Panc1 (cell line): ENCODE measurements at regions not wholly inside any gene's neighbourhood (a gene's known extent, or its start where the extent isn't known, plus 50 kb on each side); places are given as distances from the start of the nearest gene placed in this dataset.

Source experiments
- ATAC-seq: fragments of 200-7000 bp; cut with Tn5 transposase; 2 replicates; pipeline ENCODE4 v1.9.1; 2020; ENCODE audit warnings: mild to moderate bottlenecking, moderate library complexity
- BruUV-seq: library from RNA; stranded (reverse); fragments of 400-500 nt; replicated peaks from 2 replicates; lab custom pipeline; 2021; lab: Mats Ljungman, UMichigan
- CTCF ChIA-PET: fragments of 300-600 bp; sonication (Branson Sonifier 250); formaldehyde crosslinking; loops from one replicate; lab custom pipeline; 2022; ENCODE audit warnings: antibody characterized with exemption; lab: Charles Lee
- POLR2A ChIA-PET: fragments of 300-600 bp; sonication (Branson Sonifier 250); formaldehyde crosslinking; loops from one replicate; lab custom pipeline; 2022; ENCODE audit warnings: antibody characterized with exemption; lab: Charles Lee
- DNase-seq: peaks from one replicate; pipeline ENCODE4 v3.0.0-alpha.2; 2010; ENCODE audit warnings: low read depth, low spot score
- H3K27ac ChIP-seq: 2 replicates; pipeline ENCODE4 v1.5.1; 2011; ENCODE audit warnings: mild to moderate bottlenecking, low read length, inconsistent platforms
- H3K27me3 ChIP-seq: fragments of 200-500 bp; sonication (Bioruptor generic); 2 replicates; pipeline ENCODE4 v1.6.0; 2014; ENCODE audit warnings: low read length, inconsistent platforms; ENCODE audit not compliant: control insufficient read depth, insufficient read depth
- H3K36me3 ChIP-seq: fragments of 200-500 bp; sonication (Bioruptor generic); 2 replicates; pipeline ENCODE4 v1.5.1; 2014; ENCODE audit warnings: inconsistent platforms, mild to moderate bottlenecking, low read length, moderate library complexity; ENCODE audit not compliant: control insufficient read depth, insufficient read depth
- H3K4me1 ChIP-seq: 2 replicates; pipeline ENCODE4 v1.5.1; 2011; ENCODE audit warnings: inconsistent platforms, mild to moderate bottlenecking, low read length, moderate library complexity; ENCODE audit not compliant: control insufficient read depth, insufficient read depth
- H3K4me3 ChIP-seq, 2 experiments: 2 replicates each; pipeline ENCODE4 v1.5.1; 2011 to 2012; ENCODE audit warnings: low read depth in 2 of 2, low read length in 2 of 2, mild to moderate bottlenecking in 2 of 2, inconsistent platforms in 1 of 2, moderate library complexity in 1 of 2
- H3K9me3 ChIP-seq: fragments of 200-500 bp; sonication (Bioruptor generic); 2 replicates; pipeline ENCODE4 v1.5.1; 2014; ENCODE audit warnings: low read depth, mild to moderate bottlenecking, inconsistent platforms, low read length, moderate library complexity; ENCODE audit not compliant: control insufficient read depth, insufficient read depth
- CTCF ChIP-seq: fragments of 450-650 bp; IDR thresholded peaks from 2 replicates; pipeline ENCODE4 v1.5.1; 2017; ENCODE audit warnings: mild to moderate bottlenecking
- POLR2AphosphoS5 ChIP-seq: IDR thresholded peaks from 2 replicates; pipeline ENCODE4 v1.6.1; 2012; ENCODE audit warnings: mild to moderate bottlenecking, low read depth, low read length, moderate library complexity
- REST ChIP-seq, 2 experiments: IDR thresholded peaks; 2 replicates each; pipeline ENCODE4 v1.6.1; 2011 to 2012; ENCODE audit warnings: low read depth in 2 of 2, control low read depth in 1 of 2, low read length in 1 of 2, mild to moderate bottlenecking in 1 of 2, moderate library complexity in 1 of 2; ENCODE audit not compliant: insufficient read depth in 1 of 2
- SIN3A ChIP-seq: IDR thresholded peaks from 2 replicates; pipeline ENCODE4 v1.6.1; 2012; ENCODE audit warnings: low read depth, mild to moderate bottlenecking, low read length, moderate library complexity, borderline replicate concordance; ENCODE audit not compliant: insufficient read depth
- TCF7L2 ChIP-seq: IDR thresholded peaks from 2 replicates; pipeline ENCODE4 v1.6.1; 2011; ENCODE audit warnings: mild to moderate bottlenecking, low read depth, low read length, inconsistent platforms
- in situ Hi-C: cut with HindIII; loops from 2 replicates; pipeline ENCODE4 v1.10.0; 2016; ENCODE audit warnings: low sequenced_read_pairs, low pct_unique_long_range_greater_than_20kb
- intact Hi-C: fragments of 100-400 bp; cut with micrococcal nuclease; formaldehyde crosslinking; loops from one replicate; pipeline ENCODE4 v1.10.0; 2022; ENCODE audit not compliant: unreplicated experiment

- DNase-seq (no peak), ATAC-seq (no peak)
- intact Hi-C loops (no loop called here), in situ Hi-C loops (no loop called here)
- ChIA-PET POLR2A (no interaction called here), CTCF (no interaction called here)
- TF ChIP-seq CTCF (no peak), POLR2AphosphoS5 (no peak), TCF7L2 (no peak), SIN3A (no peak), REST (IDR thresholded peaks at IDR 0.05; ENCODE audit: insufficient read depth in 1 of 2, low read depth in 2 of 2, low read length in 1 of 2) (no peak)
- H3K36me3 ChIP-seq: no peaks in the 10 kb centered on the region
- H3K27ac ChIP-seq: no peak overlapping the region
- BruUV-seq: no TSS peak
- no peaks in the 10 kb centered on the region for H3K27me3 ChIP-seq
- H3K4me3 ChIP-seq: no peak overlapping the region
- H3K4me1 ChIP-seq: no peaks in the 10 kb centered on the region
- no peaks in the 10 kb centered on the region for H3K9me3 ChIP-seq
These were observed 200.6 kb downstream of the TEX29 start for GRCh38 chr13:111521030-111521429.

- no peaks in the 10 kb centered on the region for H3K27me3 ChIP-seq
- H3K36me3 ChIP-seq: no peaks in the 10 kb centered on the region
- CTCF ChIA-PET: no interaction called here
- intact Hi-C loops: no loop called here
- ATAC-seq (no peak), DNase-seq (no peak)
- H3K27ac ChIP-seq: no peak overlapping the region
- H3K9me3 ChIP-seq: no peaks in the 10 kb centered on the region
- no peak for TF ChIP-seq CTCF
- POLR2A ChIA-PET: no interaction called here
- H3K4me1 ChIP-seq: no peaks in the 10 kb centered on the region
- no TSS peak for BruUV-seq
- in situ Hi-C loops: no loop called here
- no peak overlapping the region for H3K4me3 ChIP-seq
These were observed 201.3 kb downstream of the TEX29 start for GRCh38 chr13:111521691-111522229.
